PFSK-1 (cell line): ENCODE measurements at regions not wholly inside any gene's neighbourhood (a gene's known extent, or its start where the extent isn't known, plus 50 kb on each side); places are given as distances from the start of the nearest gene placed in this dataset.

ENCODE experiments used
- FOXP2 ChIP-seq: optimal IDR thresholded peaks from 2 replicates; pipeline ENCODE3; 2011; ENCODE audit warnings: borderline replicate concordance, control low read depth, inconsistent platforms; ENCODE audit not compliant: insufficient read depth; ENCODE audit errors: extremely low read length, extremely low read depth
- POLR2AphosphoS5 ChIP-seq: IDR thresholded peaks from 2 replicates; pipeline ENCODE4 v1.6.1; 2012; ENCODE audit warnings: low read depth, mild to moderate bottlenecking, control low read depth, low read length, moderate library complexity
- REST ChIP-seq, 2 experiments: IDR thresholded peaks; 2 replicates each; pipeline versions ENCODE4 v1.6.1 to v1.8.0; 2011 to 2012; ENCODE audit warnings: low read depth in 2 of 2, low read length in 2 of 2, control low read depth in 1 of 2, inconsistent platforms in 1 of 2, mild to moderate bottlenecking in 1 of 2, moderate library complexity in 1 of 2; ENCODE audit not compliant: insufficient read depth in 1 of 2
- SIN3A ChIP-seq: IDR thresholded peaks from 2 replicates; pipeline ENCODE4 v1.6.1; 2012; ENCODE audit warnings: mild to moderate bottlenecking, low read length, moderate library complexity, borderline replicate concordance; ENCODE audit not compliant: insufficient read depth
- TAF1 ChIP-seq: IDR thresholded peaks from 2 replicates; pipeline ENCODE4 v1.6.1; 2012; ENCODE audit warnings: low read length, control low read depth, borderline replicate concordance; ENCODE audit not compliant: insufficient read depth

DNA sequence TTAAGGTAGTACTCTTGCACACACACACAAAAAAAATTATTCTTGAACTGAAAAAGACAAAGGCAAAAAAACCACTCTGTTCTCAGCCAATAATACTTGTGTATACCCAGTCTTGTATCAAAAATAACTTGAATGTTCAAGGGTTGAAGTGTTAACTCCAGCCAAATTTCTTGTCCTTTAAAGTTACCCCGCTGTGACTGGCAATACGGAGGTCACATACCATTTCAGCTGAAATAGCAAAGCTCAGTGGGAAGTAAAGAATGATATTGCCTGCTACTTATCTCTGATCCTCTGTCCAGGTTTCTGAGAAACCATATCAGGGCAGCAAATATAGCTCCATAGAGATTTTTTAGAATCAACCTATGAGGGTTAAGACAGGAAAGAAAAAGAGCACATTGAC lies 167.4 kb downstream of the C12orf50 start:
- TF ChIP-seq TAF1, result no peak
- no peak for TF ChIP-seq SIN3A
- no peak for TF ChIP-seq REST (IDR thresholded peaks at IDR 0.05; ENCODE audit: insufficient read depth in 1 of 2, low read depth in 2 of 2, low read length in 2 of 2)
- no peak for TF ChIP-seq POLR2AphosphoS5
- no peak for TF ChIP-seq FOXP2

DNA sequence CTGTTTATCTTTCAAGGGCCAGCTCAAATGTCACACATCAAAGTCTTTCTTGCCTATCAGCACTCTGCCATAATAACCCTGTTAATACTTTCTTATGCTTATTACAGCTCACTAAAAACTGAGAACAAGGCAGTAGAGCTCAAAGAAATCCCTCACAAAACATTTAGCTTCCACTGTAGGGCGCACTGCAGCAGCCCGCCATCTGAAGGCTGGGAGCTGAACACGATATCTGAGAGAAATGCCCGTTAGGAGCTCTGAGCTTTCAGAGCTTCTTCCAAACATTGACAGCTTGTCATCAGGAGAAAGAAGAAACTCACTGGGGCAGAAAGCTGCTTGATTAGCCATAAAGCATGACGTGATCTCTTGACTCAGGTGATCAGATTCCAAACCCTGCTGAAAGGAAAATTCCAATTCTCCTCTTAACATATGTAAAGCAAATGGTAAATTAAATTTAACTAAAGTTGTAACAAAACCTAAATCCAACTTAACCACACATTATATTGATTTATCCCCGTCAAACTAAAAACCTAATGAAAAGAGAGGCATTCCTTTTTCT lies 175.7 kb downstream of the C12orf50 start:
- TF ChIP-seq TAF1 (no peak), FOXP2 (no peak), SIN3A (no peak), REST (IDR thresholded peaks at IDR 0.05; ENCODE audit: insufficient read depth in 1 of 2, low read depth in 2 of 2, low read length in 2 of 2) (no peak), POLR2AphosphoS5 (no peak)

DNA sequence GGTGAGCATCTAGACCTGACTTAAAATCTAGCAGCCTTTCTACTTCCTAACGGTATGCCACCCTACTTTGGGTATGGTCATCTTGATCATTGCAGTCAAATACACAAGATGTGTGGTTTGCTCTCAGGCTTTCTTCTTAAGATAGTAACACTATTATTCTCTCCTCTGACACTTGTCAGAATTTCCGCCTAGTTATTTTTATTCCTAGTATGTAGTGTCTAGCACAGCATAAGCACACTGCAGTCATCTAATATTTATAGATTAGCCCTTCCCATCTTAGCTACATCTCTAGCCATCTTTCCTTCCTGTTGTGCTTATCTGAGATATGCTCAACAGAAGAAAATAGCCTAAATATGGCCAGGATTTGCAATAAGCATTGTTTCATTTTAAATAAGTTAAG lies 180.1 kb downstream of the C12orf50 start:
- no peak for TF ChIP-seq TAF1

GRCh38 chr12:87848248-87848868 lies 180.8 kb downstream of the C12orf50 start:
- TF ChIP-seq POLR2AphosphoS5 (no peak), SIN3A (no peak), TAF1 (no peak), REST (IDR thresholded peaks at IDR 0.05; ENCODE audit: insufficient read depth in 1 of 2, low read depth in 2 of 2, low read length in 2 of 2) (no peak), FOXP2 (no peak)

GRCh38 chr12:87847147-87847546 lies 182.1 kb downstream of the C12orf50 start:
- TF ChIP-seq SIN3A (no peak), POLR2AphosphoS5 (no peak), FOXP2 (no peak), TAF1 (no peak), REST (IDR thresholded peaks at IDR 0.05; ENCODE audit: insufficient read depth in 1 of 2, low read depth in 2 of 2, low read length in 2 of 2) (no peak)
